ENCODE measurements at regions not wholly inside any gene's neighbourhood (a gene's known extent, or its start where the extent isn't known, plus 50 kb on each side); places are given as distances from the start of the nearest gene placed in this dataset.
"Not testable (repeated sequence)": the region's sequence is repeated elsewhere in the genome, so short reads cannot be mapped to it uniquely, and the experiment has no call there.

- no peak for DNase-seq
- Histone ChIP-seq H3K36me3 (no peaks in the 10 kb centered on the region), H3K4me3 (ENCODE audit: low read depth, low read length) (no peak overlapping the region), H3K27ac (no peak overlapping the region), H3K9me3 (ENCODE audit: severe bottlenecking) (no peaks in the 10 kb centered on the region), H3K27me3 (ENCODE audit: insufficient read depth, low read depth, severe bottlenecking) (no peaks in the 10 kb centered on the region)
- no peak for TF ChIP-seq CTCF (IDR thresholded peaks at IDR 0.05; ENCODE audit: low read depth, low read length)
These were observed 738.4 kb downstream of the PCDH17 start for GRCh38 chr13:58369936-58370335.

GRCh38 chr13:58376349-58376748, 744.8 kb downstream of the PCDH17 start:
- no peaks in the 10 kb centered on the region for H3K27me3 ChIP-seq (ENCODE audit: insufficient read depth, low read depth, severe bottlenecking)
- DNase-seq: no peak
- no peak for TF ChIP-seq CTCF (IDR thresholded peaks at IDR 0.05; ENCODE audit: low read depth, low read length)
- H3K27ac ChIP-seq: no peak overlapping the region
- H3K36me3 ChIP-seq: no peaks in the 10 kb centered on the region
- no peaks in the 10 kb centered on the region for H3K9me3 ChIP-seq (ENCODE audit: severe bottlenecking)
- H3K4me3 ChIP-seq (ENCODE audit: low read depth, low read length): no peak overlapping the region

- DNase-seq: no peak
- Histone ChIP-seq H3K9me3 (ENCODE audit: severe bottlenecking) (no peaks in the 10 kb centered on the region), H3K4me3 (ENCODE audit: low read depth, low read length) (no peak overlapping the region), H3K36me3 (no peaks in the 10 kb centered on the region), H3K27ac (no peak overlapping the region), H3K27me3 (ENCODE audit: insufficient read depth, low read depth, severe bottlenecking) (no peaks in the 10 kb centered on the region)
- no peak for TF ChIP-seq CTCF (IDR thresholded peaks at IDR 0.05; ENCODE audit: low read depth, low read length)
These were observed 745.2 kb downstream of the PCDH17 start for GRCh38 chr13:58376775-58377174.

DNA sequence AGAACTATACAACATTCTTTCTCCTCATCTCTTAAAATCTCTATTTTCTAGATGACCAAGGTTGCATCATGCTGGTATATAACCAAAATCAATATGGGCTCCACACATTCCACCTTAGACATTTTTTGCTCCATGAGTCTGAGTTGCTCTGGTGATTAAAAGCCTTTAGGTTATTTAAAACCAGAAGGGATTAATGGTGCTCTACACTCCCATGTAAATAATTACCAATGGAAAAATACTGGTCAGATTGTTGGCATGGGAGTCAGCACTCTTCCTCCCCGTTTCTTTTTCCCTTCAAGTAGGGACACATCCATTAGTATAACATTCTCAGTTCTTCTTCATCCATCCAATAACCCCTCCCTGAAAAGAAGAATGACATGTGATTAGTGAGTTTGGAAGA, 747.7 kb downstream of the PCDH17 start:
- Histone ChIP-seq H3K27me3 (ENCODE audit: insufficient read depth, low read depth, severe bottlenecking) (no peaks in the 10 kb centered on the region), H3K36me3 (no peaks in the 10 kb centered on the region), H3K27ac (no peak overlapping the region), H3K4me3 (ENCODE audit: low read depth, low read length) (no peak overlapping the region), H3K9me3 (ENCODE audit: severe bottlenecking) (no peaks in the 10 kb centered on the region)
- no peak for TF ChIP-seq CTCF (IDR thresholded peaks at IDR 0.05; ENCODE audit: low read depth, low read length)
- no peak for DNase-seq

DNA sequence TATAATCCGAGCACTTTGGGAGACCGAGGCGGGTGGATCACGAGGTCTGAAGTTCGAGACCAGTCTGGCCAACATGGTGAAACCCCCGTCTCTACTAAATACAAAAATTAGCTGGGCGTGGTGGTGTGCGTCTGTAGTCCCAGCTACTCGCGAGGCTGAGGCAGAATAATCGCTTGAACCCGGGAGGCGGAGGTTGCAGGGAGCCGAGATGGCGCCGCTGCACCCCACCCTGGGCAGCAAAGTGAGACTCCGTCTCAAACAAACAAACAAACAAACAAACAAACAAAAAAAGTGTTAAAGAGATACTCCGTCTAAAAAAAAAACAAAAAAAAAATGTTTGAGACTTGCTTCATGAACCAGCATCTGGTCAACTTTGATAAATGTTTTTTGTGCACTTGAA, 753.8 kb downstream of the PCDH17 start:
- DNase-seq; H3K27me3 ChIP-seq (ENCODE audit: insufficient read depth, low read depth, severe bottlenecking); H3K27ac ChIP-seq; H3K36me3 ChIP-seq; H3K9me3 ChIP-seq (ENCODE audit: severe bottlenecking); H3K4me3 ChIP-seq (ENCODE audit: low read depth, low read length): not testable (repeated sequence)

DNA sequence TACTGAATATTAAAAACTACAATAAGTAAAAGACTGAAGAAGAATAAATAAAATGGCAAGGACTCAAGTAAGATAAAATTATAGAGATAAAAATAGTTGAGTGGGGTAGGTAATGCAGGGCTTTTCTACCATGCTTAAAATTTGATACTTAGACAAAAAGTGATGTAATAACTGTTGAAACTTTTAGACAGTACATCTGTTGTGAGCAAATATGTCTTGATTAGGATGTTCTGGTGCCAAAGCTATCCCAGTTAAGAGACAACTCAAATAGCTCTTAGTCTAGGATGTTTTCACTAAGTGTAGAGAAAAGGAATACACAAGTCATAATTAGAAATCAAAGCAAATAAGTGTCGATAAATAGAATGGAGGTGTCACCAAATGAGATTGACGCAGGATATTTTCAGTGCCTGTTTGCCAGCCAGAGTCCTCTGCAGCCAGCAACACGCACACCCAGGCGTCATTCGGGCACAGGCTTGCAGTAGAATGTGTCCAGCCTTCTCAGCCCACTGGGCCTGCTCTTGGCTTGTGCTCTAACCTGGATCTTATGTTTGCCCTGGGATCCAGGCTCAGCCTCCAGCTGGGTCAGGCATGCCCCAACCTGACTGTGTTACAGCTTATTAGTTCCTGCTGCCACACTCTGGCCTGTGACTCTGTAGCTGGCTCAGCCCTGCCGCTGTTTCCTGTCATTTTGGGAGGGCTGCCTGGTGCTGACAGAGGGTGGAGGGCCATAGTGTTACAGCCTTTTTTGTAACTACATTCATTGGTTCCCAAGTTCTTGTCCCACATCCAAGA, 766.2 kb downstream of the PCDH17 start:
- H3K4me3 ChIP-seq (ENCODE audit: low read depth, low read length): no peak overlapping the region
- H3K27ac ChIP-seq: no peak overlapping the region
- no peaks in the 10 kb centered on the region for H3K27me3 ChIP-seq (ENCODE audit: insufficient read depth, low read depth, severe bottlenecking)
- no peak for TF ChIP-seq CTCF (IDR thresholded peaks at IDR 0.05; ENCODE audit: low read depth, low read length)
- no peaks in the 10 kb centered on the region for H3K36me3 ChIP-seq
- DNase-seq: peak; percentile 6
- H3K9me3 ChIP-seq (ENCODE audit: severe bottlenecking): no peaks in the 10 kb centered on the region

All from WERI-Rb-1 (cell line).